H1 (cell line): ENCODE measurements at regions not wholly inside any gene's neighbourhood (a gene's known extent, or its start where the extent isn't known, plus 50 kb on each side); places are given as distances from the start of the nearest gene placed in this dataset.

Source experiments
- CTCF ChIA-PET: fragments of 300-600 bp; sonication (Branson Sonifier 250); formaldehyde crosslinking; loops from one replicate; lab custom pipeline; 2021; ENCODE audit not compliant: partially characterized antibody; lab: Charles Lee
- POLR2A ChIA-PET: fragments of 300-600 bp; sonication (Branson Sonifier 250); formaldehyde crosslinking; loops from one replicate; lab custom pipeline; 2021; ENCODE audit warnings: inconsistent platforms; ENCODE audit not compliant: partially characterized antibody; lab: Charles Lee
- DNase-seq, 2 experiments: peaks; one replicate each; pipeline versions ENCODE4 v3.0.0 to v3.0.0-alpha.2; 2010 to 2022; ENCODE audit warnings: low spot score in 2 of 2, low read depth in 1 of 2, mixed read lengths in 1 of 2
- FAIRE-seq: peaks from 2 replicates; lab custom pipeline; 2011; peaks lifted over from hg19 to GRCh38; lab: Jason Lieb, UNC
- H2AFZ ChIP-seq: 2 replicates; pipeline ENCODE4 v1.8.1; 2012; ENCODE audit warnings: low read length, inconsistent platforms
- H2AK5ac ChIP-seq: 2 replicates; pipeline ENCODE4 v1.6.1; 2013; ENCODE audit warnings: low read depth, low read length
- H2BK120ac ChIP-seq: replicated peaks from 2 replicates; pipeline ENCODE3; 2013; ENCODE audit warnings: low read depth, low read length, inconsistent platforms
- H2BK12ac ChIP-seq: 2 replicates; pipeline ENCODE4 v1.6.1; 2013; ENCODE audit warnings: low read depth, low read length
- H2BK15ac ChIP-seq: 2 replicates; pipeline ENCODE4 v1.6.1; 2013; ENCODE audit warnings: low read length
- H2BK20ac ChIP-seq: 2 replicates; pipeline ENCODE4 v1.6.1; 2013; ENCODE audit warnings: low read length
- H2BK5ac ChIP-seq: 2 replicates; pipeline ENCODE4 v1.6.1; 2013; ENCODE audit warnings: low read depth, low read length
- H3K14ac ChIP-seq: 2 replicates; pipeline ENCODE4 v1.6.1; 2013; ENCODE audit warnings: inconsistent platforms; ENCODE audit not compliant: insufficient read length
- H3K18ac ChIP-seq: 2 replicates; pipeline ENCODE4 v1.6.1; 2013; ENCODE audit warnings: low read length; ENCODE audit errors: extremely low read depth
- H3K23ac ChIP-seq: 2 replicates; pipeline ENCODE4 v1.6.1; 2013; ENCODE audit warnings: inconsistent platforms; ENCODE audit not compliant: insufficient read length
- H3K23me2 ChIP-seq: 2 replicates; pipeline ENCODE4 v1.6.1; 2013; ENCODE audit warnings: low read depth, low read length
- H3K27ac ChIP-seq: 2 replicates; pipeline ENCODE4 v1.6.1; 2011; ENCODE audit warnings: low read depth, low read length, inconsistent platforms
- H3K27me3 ChIP-seq, 4 experiments: replicated peaks in 1 of 4; 1 replicate in 1 of 4; 2 replicates in 3 of 4; pipeline versions ENCODE4 v1.6.1 to v1.8.1; 2011 to 2013; ENCODE audit warnings: low read length in 3 of 4, mild to moderate bottlenecking in 3 of 4, inconsistent platforms in 2 of 4, mixed read lengths in 2 of 4, moderate library complexity in 1 of 4; ENCODE audit not compliant: control insufficient read depth in 3 of 4, insufficient read depth in 3 of 4; ENCODE audit errors: extremely low read depth in 1 of 4
- H3K36me3 ChIP-seq, 4 experiments: 2 replicates each; pipeline versions ENCODE4 v1.6.1 to v1.8.1; 2011 to 2013; ENCODE audit warnings: mild to moderate bottlenecking in 4 of 4, low read length in 3 of 4, moderate library complexity in 2 of 4, control low read depth in 1 of 4, inconsistent platforms in 1 of 4; ENCODE audit not compliant: insufficient read depth in 4 of 4, control insufficient read depth in 2 of 4
- H3K4ac ChIP-seq: replicated peaks from 2 replicates; pipeline ENCODE3; 2013; ENCODE audit warnings: low read length, low read depth, mixed read lengths, inconsistent platforms; ENCODE audit not compliant: insufficient read length
- H3K4me1 ChIP-seq, 4 experiments: replicated peaks in 1 of 4; 1 replicate in 1 of 4; 2 replicates in 3 of 4; pipeline versions ENCODE4 v1.6.1 to v1.8.1; 2011 to 2013; ENCODE audit warnings: low read length in 3 of 4, inconsistent platforms in 2 of 4, mixed read lengths in 1 of 4; ENCODE audit not compliant: insufficient read depth in 4 of 4, control insufficient read depth in 3 of 4
- H3K4me2 ChIP-seq, 2 experiments: 2 replicates each; pipeline versions ENCODE4 v1.6.1 to v1.8.1; 2011 to 2013; ENCODE audit warnings: low read depth in 2 of 2, low read length in 2 of 2, control low read depth in 1 of 2, inconsistent platforms in 1 of 2, mild to moderate bottlenecking in 1 of 2; ENCODE audit not compliant: insufficient read depth in 1 of 2
- H3K4me3 ChIP-seq, 4 experiments: fragments of 200-600, 300-600 bp in 1 of 4; sonication (generic), shearing (Covaris generic), sonication (Bioruptor Twin) in 1 of 4; 2 replicates each; pipeline versions ENCODE4 v1.5.1 to v1.8.1; 2011 to 2016; ENCODE audit warnings: low read length in 4 of 4, low read depth in 3 of 4, control low read depth in 2 of 4, inconsistent platforms in 2 of 4, mild to moderate bottlenecking in 2 of 4, mixed read lengths in 1 of 4, moderate library complexity in 1 of 4; ENCODE audit not compliant: insufficient read depth in 2 of 4; ENCODE audit errors: extremely low read depth in 1 of 4
- H3K56ac ChIP-seq: replicated peaks from 2 replicates; pipeline ENCODE3; 2013; ENCODE audit warnings: low read depth, mild to moderate bottlenecking, mixed read lengths, low read length, inconsistent platforms; ENCODE audit not compliant: insufficient read length
- H3K79me1 ChIP-seq: 2 replicates; pipeline ENCODE4 v1.6.1; 2013; ENCODE audit warnings: low read depth, low read length, control low read depth
- H3K79me2 ChIP-seq, 2 experiments: 2 replicates each; pipeline versions ENCODE4 v1.6.1 to v1.8.1; 2012 to 2013; ENCODE audit warnings: low read length in 2 of 2, mild to moderate bottlenecking in 2 of 2, inconsistent platforms in 1 of 2; ENCODE audit not compliant: insufficient read depth in 2 of 2, control insufficient read depth in 1 of 2
- H3K9ac ChIP-seq, 4 experiments: replicated peaks in 1 of 4; 1 replicate in 1 of 4; 2 replicates in 3 of 4; pipeline versions ENCODE4 v1.6.1 to v1.8.1; 2011 to 2013; ENCODE audit warnings: low read depth in 3 of 4, low read length in 3 of 4, control low read depth in 2 of 4, mild to moderate bottlenecking in 2 of 4, moderate library complexity in 2 of 4, inconsistent platforms in 1 of 4; ENCODE audit errors: extremely low read depth in 1 of 4
- H3K9me3 ChIP-seq, 2 experiments: 2 replicates each; pipeline versions ENCODE4 v1.6.1 to v1.8.1; 2012 to 2013; ENCODE audit warnings: mild to moderate bottlenecking in 2 of 2, moderate library complexity in 2 of 2, control low read depth in 1 of 2, inconsistent platforms in 1 of 2, low read depth in 1 of 2, low read length in 1 of 2, mixed read lengths in 1 of 2; ENCODE audit not compliant: insufficient read depth in 2 of 2
- H4K20me1 ChIP-seq, 2 experiments: replicated peaks in 1 of 2; 2 replicates each; pipeline versions ENCODE3 to v1.8.1; 2011 to 2013; ENCODE audit warnings: inconsistent platforms in 2 of 2, low read length in 2 of 2, mild to moderate bottlenecking in 1 of 2; ENCODE audit not compliant: insufficient read depth in 2 of 2, control insufficient read depth in 1 of 2
- H4K5ac ChIP-seq: 2 replicates; pipeline ENCODE4 v1.6.1; 2013; ENCODE audit warnings: low read length, low read depth, mixed read lengths, inconsistent platforms; ENCODE audit not compliant: insufficient read length
- H4K8ac ChIP-seq: 2 replicates; pipeline ENCODE4 v1.8.0; 2013; ENCODE audit warnings: mild to moderate bottlenecking, moderate library complexity, low read length, inconsistent platforms; ENCODE audit not compliant: insufficient read depth; ENCODE audit errors: extremely low read depth
- H4K91ac ChIP-seq: replicated peaks from 2 replicates; pipeline ENCODE3; 2013; ENCODE audit warnings: low read length, mixed read lengths, inconsistent platforms; ENCODE audit not compliant: insufficient read length
- ASH2L ChIP-seq: fragments of 200-600, 300-600 bp; sonication (generic); IDR thresholded peaks from one replicate; pipeline ENCODE4 v1.7.1; 2017; ENCODE audit warnings: low read length
- CTBP2 ChIP-seq: IDR thresholded peaks from 2 replicates; pipeline ENCODE4 v1.7.0; 2011; ENCODE audit warnings: borderline replicate concordance, mild to moderate bottlenecking, moderate library complexity, mixed read lengths, low read length; ENCODE audit not compliant: insufficient read depth, insufficient read length
- EGR1 ChIP-seq: IDR thresholded peaks from 2 replicates; pipeline ENCODE4 v1.6.1; 2011; ENCODE audit warnings: low read depth, low read length, borderline replicate concordance
- MAX ChIP-seq: IDR thresholded peaks from 2 replicates; pipeline ENCODE4 v1.6.1; 2012; ENCODE audit warnings: inconsistent platforms
- YY1 ChIP-seq: IDR thresholded peaks from 2 replicates; pipeline ENCODE4 v1.6.1; 2011; ENCODE audit warnings: low read depth, mild to moderate bottlenecking, low read length

DNA sequence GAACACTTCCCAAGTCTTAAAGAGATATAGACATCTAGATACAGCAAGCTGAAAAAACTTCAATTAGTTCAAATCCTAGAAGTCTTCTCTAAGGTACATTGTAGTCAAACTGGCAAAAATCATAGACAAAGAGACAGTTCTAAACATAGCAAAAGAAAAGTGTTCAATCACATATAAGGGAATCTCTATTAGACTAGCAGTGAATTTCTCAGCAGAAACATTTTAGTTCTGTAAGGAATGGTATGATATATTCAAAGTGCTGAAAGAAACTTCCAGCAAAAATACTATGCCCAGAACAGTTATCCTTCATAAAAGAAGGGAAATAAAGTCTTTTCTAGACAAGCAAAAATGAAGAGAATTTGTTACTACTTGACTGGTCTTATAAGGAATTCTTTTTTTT is 186.3 kb upstream of the SYNCRIP start:
- no peak overlapping the region for H3K56ac ChIP-seq
- H3K4me3 ChIP-seq: no peak overlapping the region
- no peak overlapping the region for H2BK5ac ChIP-seq
- H3K9me3 ChIP-seq: peaks cover 4 to 22% of the 10 kb centered on the region in 2 experiments; a peak in 2 of 4 replicates
- H3K79me1 ChIP-seq: no peaks in the 10 kb centered on the region
- H2AFZ ChIP-seq: no peak overlapping the region
- H2BK20ac ChIP-seq: no peak overlapping the region
- no peaks in the 10 kb centered on the region for H3K36me3 ChIP-seq
- TF ChIP-seq ASH2L (no peak), YY1 (no peak), CTBP2 (no peak), EGR1 (no peak), MAX (no peak)
- TF ChIP-seq, all 59 proteins: peak for 0
- CTCF ChIA-PET: no interaction called here
- no peaks in the 10 kb centered on the region for H3K79me2 ChIP-seq
- H3K9ac ChIP-seq: no peak overlapping the region
- no peak overlapping the region for H3K14ac ChIP-seq
- H2BK15ac ChIP-seq: no peak overlapping the region
- no peak overlapping the region for H3K4me2 ChIP-seq
- no peak for DNase-seq
- H4K91ac ChIP-seq: no peak overlapping the region
- no peaks in the 10 kb centered on the region for H3K23me2 ChIP-seq
- H2BK120ac ChIP-seq: no peak overlapping the region
- H3K27ac ChIP-seq: no peak overlapping the region
- no peak overlapping the region for H3K4ac ChIP-seq
- no peak for FAIRE-seq
- H4K5ac ChIP-seq: no peak overlapping the region
- no peak overlapping the region for H4K8ac ChIP-seq
- H2BK12ac ChIP-seq: no peak overlapping the region
- no peak overlapping the region for H2AK5ac ChIP-seq
- POLR2A ChIA-PET: no interaction called here
- no peaks in the 10 kb centered on the region for H3K4me1 ChIP-seq
- H3K23ac ChIP-seq: no peak overlapping the region
- no peak overlapping the region for H3K18ac ChIP-seq
- no peaks in the 10 kb centered on the region for H3K27me3 ChIP-seq
- H4K20me1 ChIP-seq: no peaks in the 10 kb centered on the region
